Fibroblast of lung (primary cell): ENCODE measurements at regions not wholly inside any gene's neighbourhood (a gene's known extent, or its start where the extent isn't known, plus 50 kb on each side); places are given as distances from the start of the nearest gene placed in this dataset.

Experiments used
- DNase-seq, 2 donors: peaks; one replicate each; pipeline versions ENCODE4 v3.0.0 to v3.0.0-alpha.2; 2010; ENCODE audit warnings: low read depth in 2 of 2
- H2AFZ ChIP-seq: 2 replicates; pipeline ENCODE4 v1.5.1; 2012; ENCODE audit warnings: low read length, control low read depth, inconsistent platforms
- H3K27ac ChIP-seq: 2 replicates; pipeline ENCODE4 v1.5.1; 2011; ENCODE audit warnings: low read length, control low read depth; ENCODE audit not compliant: insufficient read depth
- H3K27me3 ChIP-seq: 2 replicates; pipeline ENCODE4 v1.5.1; 2011; ENCODE audit warnings: mild to moderate bottlenecking, low read length; ENCODE audit not compliant: control insufficient read depth, insufficient read depth
- H3K36me3 ChIP-seq: 2 replicates; pipeline ENCODE4 v1.5.1; 2011; ENCODE audit warnings: low read length; ENCODE audit not compliant: control insufficient read depth, insufficient read depth
- H3K4me1 ChIP-seq: 2 replicates; pipeline ENCODE4 v1.5.1; 2011; ENCODE audit warnings: low read length; ENCODE audit not compliant: control insufficient read depth, insufficient read depth; ENCODE audit errors: extremely low read depth
- H3K4me2 ChIP-seq: 2 replicates; pipeline ENCODE4 v1.5.1; 2011; ENCODE audit warnings: low read length, control low read depth; ENCODE audit not compliant: insufficient read depth; ENCODE audit errors: extremely low read depth
- H3K4me3 ChIP-seq, 4 experiments: fragments of 200-600 bp in 1 of 4; sonication (generic) in 1 of 4; replicated peaks in 1 of 4; 2 replicates each; pipeline ENCODE4 v1.5.1; 2011 to 2016; ENCODE audit warnings: low read length in 4 of 4, low read depth in 3 of 4, mild to moderate bottlenecking in 3 of 4, control low read depth in 2 of 4, inconsistent platforms in 1 of 4, mixed read lengths in 1 of 4; ENCODE audit not compliant: insufficient read depth in 1 of 4; ENCODE audit errors: control extremely low read depth in 1 of 4
- H3K79me2 ChIP-seq: 2 replicates; pipeline ENCODE4 v1.5.1; 2012; ENCODE audit warnings: mild to moderate bottlenecking, low read length, inconsistent platforms; ENCODE audit not compliant: control insufficient read depth, insufficient read depth
- H3K9ac ChIP-seq: 2 replicates; pipeline ENCODE4 v1.5.1; 2011; ENCODE audit warnings: mild to moderate bottlenecking, low read length, control low read depth; ENCODE audit not compliant: insufficient read depth
- H3K9me3 ChIP-seq: 2 replicates; pipeline ENCODE4 v1.5.1; 2012; ENCODE audit warnings: low read depth, low read length; ENCODE audit not compliant: control insufficient read depth, insufficient read depth
- H4K20me1 ChIP-seq: 2 replicates; pipeline ENCODE4 v1.5.1; 2011; ENCODE audit warnings: low read length; ENCODE audit not compliant: control insufficient read depth, insufficient read depth; ENCODE audit errors: extremely low read depth
- EZH2 ChIP-seq: IDR thresholded peaks from 2 replicates; pipeline ENCODE4 v1.5.1; 2012; ENCODE audit warnings: low read length, control low read depth, mild to moderate bottlenecking; ENCODE audit errors: missing control alignments
- TF ChIP-seq, protein P1 (sequence below), 2 donors: IDR thresholded peaks in 1 of 2; conservative IDR thresholded peaks in 1 of 2; 1 replicate in 1 of 2; 2 replicates in 1 of 2; pipeline ENCODE4 v1.5.1; 2011 to 2012; ENCODE audit warnings: low read length in 2 of 2, control low read depth in 1 of 2, inconsistent platforms in 1 of 2, low read depth in 1 of 2, mild to moderate bottlenecking in 1 of 2

GRCh38 chr4:14131335-14131734, 503.8 kb upstream of the BOD1L1 start:
- TF ChIP-seq, protein P1, sequence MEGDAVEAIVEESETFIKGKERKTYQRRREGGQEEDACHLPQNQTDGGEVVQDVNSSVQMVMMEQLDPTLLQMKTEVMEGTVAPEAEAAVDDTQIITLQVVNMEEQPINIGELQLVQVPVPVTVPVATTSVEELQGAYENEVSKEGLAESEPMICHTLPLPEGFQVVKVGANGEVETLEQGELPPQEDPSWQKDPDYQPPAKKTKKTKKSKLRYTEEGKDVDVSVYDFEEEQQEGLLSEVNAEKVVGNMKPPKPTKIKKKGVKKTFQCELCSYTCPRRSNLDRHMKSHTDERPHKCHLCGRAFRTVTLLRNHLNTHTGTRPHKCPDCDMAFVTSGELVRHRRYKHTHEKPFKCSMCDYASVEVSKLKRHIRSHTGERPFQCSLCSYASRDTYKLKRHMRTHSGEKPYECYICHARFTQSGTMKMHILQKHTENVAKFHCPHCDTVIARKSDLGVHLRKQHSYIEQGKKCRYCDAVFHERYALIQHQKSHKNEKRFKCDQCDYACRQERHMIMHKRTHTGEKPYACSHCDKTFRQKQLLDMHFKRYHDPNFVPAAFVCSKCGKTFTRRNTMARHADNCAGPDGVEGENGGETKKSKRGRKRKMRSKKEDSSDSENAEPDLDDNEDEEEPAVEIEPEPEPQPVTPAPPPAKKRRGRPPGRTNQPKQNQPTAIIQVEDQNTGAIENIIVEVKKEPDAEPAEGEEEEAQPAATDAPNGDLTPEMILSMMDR (conservative IDR thresholded peaks at IDR 0.05 in 1 of 2, IDR thresholded peaks at IDR 0.05 in 1 of 2; ENCODE audit: low read depth in 1 of 2, low read length in 2 of 2) = no peak
- TF ChIP-seq EZH2 = no peak
- Histone ChIP-seq H3K27ac (no peak overlapping the region), H4K20me1 (no peaks in the 10 kb centered on the region), H3K4me3 (no peak overlapping the region), H3K9ac (no peak overlapping the region), H3K4me2 (no peak overlapping the region), H3K4me1 (no peaks in the 10 kb centered on the region), H3K79me2 (no peaks in the 10 kb centered on the region), H2AFZ (no peak overlapping the region), H3K36me3 (no peaks in the 10 kb centered on the region), H3K27me3 (no peaks in the 10 kb centered on the region), H3K9me3 (no peaks in the 10 kb centered on the region)
- DNase-seq = no peak

GRCh38 chr4:14132301-14132700, 504.8 kb upstream of the BOD1L1 start:
- no peaks in the 10 kb centered on the region for H4K20me1 ChIP-seq
- no peaks in the 10 kb centered on the region for H3K27me3 ChIP-seq
- TF ChIP-seq, protein P1 (conservative IDR thresholded peaks at IDR 0.05 in 1 of 2, IDR thresholded peaks at IDR 0.05 in 1 of 2; ENCODE audit: low read depth in 1 of 2, low read length in 2 of 2) = no peak
- no peak for TF ChIP-seq EZH2
- H3K4me3 ChIP-seq = no peak overlapping the region
- H3K9me3 ChIP-seq = no peaks in the 10 kb centered on the region
- no peak overlapping the region for H2AFZ ChIP-seq
- no peak overlapping the region for H3K4me2 ChIP-seq
- H3K9ac ChIP-seq = no peak overlapping the region
- H3K4me1 ChIP-seq = no peaks in the 10 kb centered on the region
- no peaks in the 10 kb centered on the region for H3K79me2 ChIP-seq
- H3K36me3 ChIP-seq = no peaks in the 10 kb centered on the region
- no peak for DNase-seq
- no peak overlapping the region for H3K27ac ChIP-seq

- Histone ChIP-seq H3K4me1 (no peaks in the 10 kb centered on the region), H3K4me3 (no peak overlapping the region), H3K9me3 (no peaks in the 10 kb centered on the region), H3K79me2 (no peaks in the 10 kb centered on the region), H4K20me1 (no peaks in the 10 kb centered on the region), H3K4me2 (no peak overlapping the region), H3K36me3 (no peaks in the 10 kb centered on the region), H2AFZ (no peak overlapping the region), H3K27me3 (no peaks in the 10 kb centered on the region), H3K27ac (no peak overlapping the region), H3K9ac (no peak overlapping the region)
- no peak for DNase-seq
- TF ChIP-seq, protein P1 (conservative IDR thresholded peaks at IDR 0.05 in 1 of 2, IDR thresholded peaks at IDR 0.05 in 1 of 2; ENCODE audit: low read depth in 1 of 2, low read length in 2 of 2) = no peak
- TF ChIP-seq EZH2 = no peak
Measured at GRCh38 chr4:14138106-14138505, 510.6 kb upstream of the BOD1L1 start.
